ENCODE measurements at regions not wholly inside any gene's neighbourhood (a gene's known extent, or its start where the extent isn't known, plus 50 kb on each side); places are given as distances from the start of the nearest gene placed in this dataset.
"Not testable (repeated sequence)": the region's sequence is repeated elsewhere in the genome, so short reads cannot be mapped to it uniquely, and the experiment has no call there.

DNA sequence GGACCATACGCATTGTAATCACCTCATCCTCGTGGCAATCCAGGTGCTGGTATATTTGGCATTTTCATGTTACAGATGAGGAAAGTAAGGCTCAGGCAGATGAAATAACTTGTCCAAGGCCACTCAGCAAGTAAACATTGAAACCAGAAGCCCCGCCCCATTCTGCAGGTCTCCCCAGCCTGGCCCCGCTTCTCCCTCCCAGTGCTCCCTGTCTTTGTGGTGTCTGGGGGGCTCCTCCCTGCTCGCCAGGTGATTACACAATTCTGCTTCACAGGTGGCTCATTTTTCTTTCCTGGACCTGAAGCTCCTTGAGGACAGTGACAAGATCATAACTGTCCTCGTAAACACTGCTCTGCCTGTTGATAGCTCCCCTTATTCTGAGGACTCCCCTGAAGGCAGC is 531.5 kb upstream of the B3GAT1 start:
- Histone ChIP-seq H3K4me1 (replicated peaks) (no peaks in the 10 kb centered on the region), H3K27me3 (replicated peaks; ENCODE audit: insufficient read depth) (no peaks in the 10 kb centered on the region), H3K4me3 (no peak overlapping the region), H3K9me3 (no peaks in the 10 kb centered on the region), H3K36me3 (no peaks in the 10 kb centered on the region), H3K27ac (no peak overlapping the region)
- intact Hi-C loops (cut with DNase I), result no loop called here
- TF ChIP-seq, protein P1, sequence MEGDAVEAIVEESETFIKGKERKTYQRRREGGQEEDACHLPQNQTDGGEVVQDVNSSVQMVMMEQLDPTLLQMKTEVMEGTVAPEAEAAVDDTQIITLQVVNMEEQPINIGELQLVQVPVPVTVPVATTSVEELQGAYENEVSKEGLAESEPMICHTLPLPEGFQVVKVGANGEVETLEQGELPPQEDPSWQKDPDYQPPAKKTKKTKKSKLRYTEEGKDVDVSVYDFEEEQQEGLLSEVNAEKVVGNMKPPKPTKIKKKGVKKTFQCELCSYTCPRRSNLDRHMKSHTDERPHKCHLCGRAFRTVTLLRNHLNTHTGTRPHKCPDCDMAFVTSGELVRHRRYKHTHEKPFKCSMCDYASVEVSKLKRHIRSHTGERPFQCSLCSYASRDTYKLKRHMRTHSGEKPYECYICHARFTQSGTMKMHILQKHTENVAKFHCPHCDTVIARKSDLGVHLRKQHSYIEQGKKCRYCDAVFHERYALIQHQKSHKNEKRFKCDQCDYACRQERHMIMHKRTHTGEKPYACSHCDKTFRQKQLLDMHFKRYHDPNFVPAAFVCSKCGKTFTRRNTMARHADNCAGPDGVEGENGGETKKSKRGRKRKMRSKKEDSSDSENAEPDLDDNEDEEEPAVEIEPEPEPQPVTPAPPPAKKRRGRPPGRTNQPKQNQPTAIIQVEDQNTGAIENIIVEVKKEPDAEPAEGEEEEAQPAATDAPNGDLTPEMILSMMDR (IDR thresholded peaks at IDR 0.05), result no peak
- TF ChIP-seq POLR2A (IDR thresholded peaks at IDR 0.05) (no peak), POLR2AphosphoS5 (IDR thresholded peaks at IDR 0.05) (no peak)
- DNase-seq (ENCODE audit: low spot score), result no peak
- 87% methylated on average over 6 of the region's 6 CpGs for WGBS

GRCh38 chr11:134942681-134943080 is 530.6 kb upstream of the B3GAT1 start:
- Histone ChIP-seq H3K4me1 (replicated peaks) (no peaks in the 10 kb centered on the region), H3K27ac (no peak overlapping the region), H3K9me3 (no peaks in the 10 kb centered on the region), H3K27me3 (replicated peaks; ENCODE audit: insufficient read depth) (no peaks in the 10 kb centered on the region), H3K4me3 (no peak overlapping the region), H3K36me3 (no peaks in the 10 kb centered on the region)
- intact Hi-C loops (cut with DNase I), result no loop called here
- 25% methylated on average over 12 of the region's 12 CpGs for WGBS
- no peak for DNase-seq (ENCODE audit: low spot score)
- TF ChIP-seq POLR2A (IDR thresholded peaks at IDR 0.05) (no peak), POLR2AphosphoS5 (IDR thresholded peaks at IDR 0.05) (no peak)
- TF ChIP-seq, protein P1 (IDR thresholded peaks at IDR 0.05), result no peak

GRCh38 chr11:134941936-134942600 is 530.0 kb upstream of the B3GAT1 start:
- intact Hi-C loops (cut with DNase I); H3K36me3 ChIP-seq; H3K9me3 ChIP-seq; H3K4me3 ChIP-seq; DNase-seq (ENCODE audit: low spot score); H3K4me1 ChIP-seq (replicated peaks); H3K27me3 ChIP-seq (replicated peaks; ENCODE audit: insufficient read depth); H3K27ac ChIP-seq: not testable (repeated sequence)
- WGBS, result 32% methylated on average over 18 of the region's 18 CpGs

- no peak overlapping the region for H3K27ac ChIP-seq
- intact Hi-C loops (cut with DNase I), result no loop called here
- no peaks in the 10 kb centered on the region for H3K4me1 ChIP-seq (replicated peaks)
Observed at GRCh38 chr11:134941326-134941725, 529.3 kb upstream of the B3GAT1 start.

DNA sequence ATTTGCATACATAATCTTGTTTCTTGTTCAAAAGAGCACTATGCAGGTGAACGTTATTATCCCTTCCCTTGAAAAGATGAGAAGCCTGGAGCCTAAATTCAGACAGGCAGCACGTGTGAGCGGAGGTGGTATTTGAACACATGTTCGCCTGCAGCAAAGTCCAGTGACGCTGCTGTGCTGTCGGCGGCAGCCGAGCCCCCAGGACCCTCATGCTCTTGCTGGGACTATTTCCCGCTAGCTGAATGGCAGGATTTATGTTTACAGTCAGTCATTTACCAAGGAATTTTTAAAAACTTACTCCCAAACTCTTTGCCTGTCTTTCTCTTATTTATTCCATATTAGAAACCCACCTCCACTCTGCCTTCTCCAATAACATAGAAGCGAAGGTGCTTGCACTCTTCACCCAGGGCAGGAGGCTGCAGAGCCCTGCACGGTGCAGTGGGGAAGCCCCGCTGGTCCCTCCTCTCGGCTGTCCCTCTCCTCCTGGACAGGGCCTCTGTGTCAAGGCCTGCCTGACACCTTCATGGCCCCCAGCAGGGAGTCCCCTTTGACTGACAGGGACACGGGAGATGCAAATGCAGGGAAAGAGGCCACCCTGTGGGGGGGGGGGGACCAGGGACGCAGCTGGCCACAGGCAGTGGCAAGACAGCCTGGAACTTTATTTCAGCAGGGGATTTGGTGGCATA is 528.5 kb upstream of the B3GAT1 start:
- H3K27me3 ChIP-seq (replicated peaks; ENCODE audit: insufficient read depth), result no peaks in the 10 kb centered on the region
- DNase-seq (ENCODE audit: low spot score), result no peak
- H3K4me3 ChIP-seq, result no peak overlapping the region
- no peaks in the 10 kb centered on the region for H3K36me3 ChIP-seq
- WGBS, result 83% methylated on average over 15 of the region's 15 CpGs
- no peaks in the 10 kb centered on the region for H3K9me3 ChIP-seq
- no peaks in the 10 kb centered on the region for H3K4me1 ChIP-seq (replicated peaks)
- TF ChIP-seq POLR2AphosphoS5 (IDR thresholded peaks at IDR 0.05) (no peak), POLR2A (IDR thresholded peaks at IDR 0.05) (no peak)
- TF ChIP-seq, protein P1 (IDR thresholded peaks at IDR 0.05), result no peak
- intact Hi-C loops (cut with DNase I), result no loop called here
- no peak overlapping the region for H3K27ac ChIP-seq

More at GRCh38 chr11:134941326-134941725, 529.3 kb upstream of the B3GAT1 start:
- TF ChIP-seq POLR2AphosphoS5 (IDR thresholded peaks at IDR 0.05), result no peak
- TF ChIP-seq, protein P1 (IDR thresholded peaks at IDR 0.05), result no peak
- no peak for TF ChIP-seq POLR2A (IDR thresholded peaks at IDR 0.05)
- Histone ChIP-seq H3K27me3 (replicated peaks; ENCODE audit: insufficient read depth) (no peaks in the 10 kb centered on the region), H3K4me3 (no peak overlapping the region), H3K9me3 (no peaks in the 10 kb centered on the region), H3K36me3 (no peaks in the 10 kb centered on the region)
- 56% methylated on average over 5 of the region's 5 CpGs for WGBS
- no peak for DNase-seq (ENCODE audit: low spot score)

All from prostate gland (tissue), 2 donors.